Lower leg skin (tissue), 3 donors: ENCODE measurements at regions not wholly inside any gene's neighbourhood (a gene's known extent, or its start where the extent isn't known, plus 50 kb on each side); places are given as distances from the start of the nearest gene placed in this dataset.

Experiments
- CTCF ChIP-seq, 3 donors: fragments of 450-650 bp; IDR thresholded peaks; one replicate each; pipeline ENCODE4 v1.5.1; 2016; ENCODE audit warnings: antibody characterized with exemption in 3 of 3, mild to moderate bottlenecking in 3 of 3, moderate library complexity in 2 of 3
- POLR2A ChIP-seq, 2 donors: fragments of 450-650 bp; IDR thresholded peaks; one replicate each; pipeline ENCODE4 v1.6.1; 2016 to 2017; ENCODE audit warnings: antibody characterized with exemption in 2 of 2, mild to moderate bottlenecking in 1 of 2, moderate library complexity in 1 of 2

GRCh38 chr18:52244658-52245057 is 95.3 kb upstream of the DCC start:
- TF ChIP-seq CTCF (IDR thresholded peaks at IDR 0.05) (no peak), POLR2A (IDR thresholded peaks at IDR 0.05) (no peak)
